HG02840 (cell line): ENCODE measurements at regions not wholly inside any gene's neighbourhood (a gene's known extent, or its start where the extent isn't known, plus 50 kb on each side); places are given as distances from the start of the nearest gene placed in this dataset.

Experiments used
- ATAC-seq: cut with Tn5 transposase; IDR thresholded peaks from one replicate; pipeline ENCODE4 v1.9.1; 2021; ENCODE audit warnings: mild to moderate bottlenecking, moderate library complexity, moderate number of reproducible peaks; ENCODE audit not compliant: unreplicated experiment, low FRiP score

DNA sequence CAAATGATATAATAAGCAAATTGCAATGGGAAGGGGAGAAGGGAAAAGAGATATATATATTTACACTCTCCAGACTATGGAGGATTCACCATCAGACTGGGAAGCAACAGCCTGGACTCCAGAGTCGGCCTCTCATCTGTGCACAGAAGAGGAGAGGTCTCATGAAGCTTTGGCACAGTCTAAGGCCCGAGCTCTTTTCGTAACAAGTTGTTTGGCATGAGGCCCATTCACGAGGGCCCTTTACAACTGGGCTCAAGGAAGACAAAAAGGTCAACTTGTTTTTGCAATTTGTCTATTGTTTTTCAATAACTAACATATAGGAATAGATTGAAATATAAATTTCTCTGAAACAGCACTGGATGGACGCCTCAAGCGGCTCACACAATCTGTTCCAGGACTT is 66.7 kb upstream of the AJAP1 start:
- ATAC-seq = no peak

DNA sequence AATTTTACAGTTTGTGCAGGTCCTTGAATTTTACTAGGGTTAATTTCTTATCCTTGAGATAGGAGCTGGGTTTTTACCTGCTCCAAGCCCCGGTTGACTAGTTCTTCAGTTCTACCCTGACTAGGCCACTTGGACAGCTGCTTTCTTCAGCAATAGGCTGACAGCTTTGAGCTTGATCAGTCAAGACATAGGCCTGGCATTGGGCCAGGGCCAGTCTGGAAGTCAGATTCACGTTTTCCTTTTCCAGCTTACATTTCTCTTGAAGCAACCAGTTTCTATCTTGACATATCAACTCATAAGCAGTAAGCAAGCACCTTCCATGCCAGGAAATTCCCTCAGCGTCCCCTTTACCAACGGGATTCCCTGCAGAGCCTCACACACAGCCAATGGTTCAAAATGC is 63.7 kb upstream of the AJAP1 start:
- ATAC-seq = no peak

DNA sequence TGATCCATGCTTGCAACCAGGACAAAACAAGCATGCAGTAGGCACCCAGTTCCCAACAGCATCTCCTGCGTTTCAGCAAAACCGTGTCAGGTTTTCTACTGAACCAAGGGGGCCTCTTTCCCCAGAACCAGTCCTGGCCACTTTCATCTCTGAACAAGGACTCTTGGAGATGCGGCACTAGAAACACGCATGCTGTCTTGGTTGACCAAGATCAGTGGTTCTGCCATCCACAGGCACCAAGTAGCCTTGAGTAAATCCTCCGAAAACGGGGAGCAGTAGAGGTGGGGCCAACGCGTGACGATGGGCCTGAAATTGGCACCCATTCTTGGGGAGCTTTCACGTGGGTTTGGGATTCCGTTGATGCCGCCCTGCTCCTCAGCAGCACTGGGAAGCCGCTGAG is 62.5 kb upstream of the AJAP1 start:
- no peak for ATAC-seq

DNA sequence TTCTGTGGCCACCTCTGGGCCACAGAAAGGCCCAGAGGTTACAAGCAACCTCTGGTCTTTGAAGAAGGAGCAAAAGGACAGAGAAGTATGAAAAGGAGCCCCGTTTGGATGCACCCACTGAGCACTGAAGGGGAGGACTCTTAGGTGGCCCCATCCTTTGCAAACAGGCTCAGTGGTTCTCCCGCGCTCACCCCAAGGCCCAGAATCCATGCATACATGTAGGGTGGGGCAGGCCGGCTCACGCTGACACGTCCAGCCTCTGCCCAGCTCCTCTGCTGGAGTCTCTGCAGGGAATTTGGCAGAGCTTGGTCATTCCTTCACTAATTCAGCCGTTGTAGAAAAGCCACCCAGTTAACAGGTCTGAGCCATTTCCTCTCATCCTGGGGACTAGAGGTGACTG is 61.3 kb upstream of the AJAP1 start:
- ATAC-seq = no peak

DNA sequence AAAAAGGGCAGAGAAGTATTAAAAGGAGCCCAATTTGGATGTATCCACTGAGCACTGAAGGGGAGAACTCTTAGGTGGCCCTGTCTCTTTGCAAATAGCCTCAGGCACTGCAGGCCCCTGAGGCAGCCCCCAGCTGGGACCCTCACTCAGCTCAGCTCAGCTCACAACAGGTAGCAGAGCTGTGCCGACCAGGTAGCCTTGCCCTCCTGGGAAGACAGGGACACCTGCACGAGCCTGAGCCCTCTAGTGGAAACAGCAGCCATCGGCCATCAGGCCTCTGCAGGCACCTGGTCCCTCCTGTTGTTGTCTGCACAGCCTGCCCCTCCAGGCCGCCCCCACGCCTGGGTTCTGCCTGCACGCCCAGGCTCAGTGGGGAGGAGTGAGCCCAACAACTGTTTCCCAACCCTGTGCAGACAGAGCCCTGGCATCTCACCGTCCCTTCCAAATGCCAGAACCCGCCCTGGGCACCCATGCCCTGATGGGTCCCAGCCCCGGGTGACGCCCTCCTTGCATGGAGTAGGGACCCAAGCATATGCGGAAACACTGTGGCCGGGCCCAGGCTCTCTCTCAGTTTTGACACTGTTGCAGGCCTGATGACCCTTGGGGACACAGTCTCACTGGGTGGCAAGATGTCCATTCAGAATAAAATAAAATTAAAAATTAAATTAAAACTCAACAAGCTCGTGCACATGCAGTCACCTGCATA is 60.0 kb upstream of the AJAP1 start:
- no peak for ATAC-seq

DNA sequence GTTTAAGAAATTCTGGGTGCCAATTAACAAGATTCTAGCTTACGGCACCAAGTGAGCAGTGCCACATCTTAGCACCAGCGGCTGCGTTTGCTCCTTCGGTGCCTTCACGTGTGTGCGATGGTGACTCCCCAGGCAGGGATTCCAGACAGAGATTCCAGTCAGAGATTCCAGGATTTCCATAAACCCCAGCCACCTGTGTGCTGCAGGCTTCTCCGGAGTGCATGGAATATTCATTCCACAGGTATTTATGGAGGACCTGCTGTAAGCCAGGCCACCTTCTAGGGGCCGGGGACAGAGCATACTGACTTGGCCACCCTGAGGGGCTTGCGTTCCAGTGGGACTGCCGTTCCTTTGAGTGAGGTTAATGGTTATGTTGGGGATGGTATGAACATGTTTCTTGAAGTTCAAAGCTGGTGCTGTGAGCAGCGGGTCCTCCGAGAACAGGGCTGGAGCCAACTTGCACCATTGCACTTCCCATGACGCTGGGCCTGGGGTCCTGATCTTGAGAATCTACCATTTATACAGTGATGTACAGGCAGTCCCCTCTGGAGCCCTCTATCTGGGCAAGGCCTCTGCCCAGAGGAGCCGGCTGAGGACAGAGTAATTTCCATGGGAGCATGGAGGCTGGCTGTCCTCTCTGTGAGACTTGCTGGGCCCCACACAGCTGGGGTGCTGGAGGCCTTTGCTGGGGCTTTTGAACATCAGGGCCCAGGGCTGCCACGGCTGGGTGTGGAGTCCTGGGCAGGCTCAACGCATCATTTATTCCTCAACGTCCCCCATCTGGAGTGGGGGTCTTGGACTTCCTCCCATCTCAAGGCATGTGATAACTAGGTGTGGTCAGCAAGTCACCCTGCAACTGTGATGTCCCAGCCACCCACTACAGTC is 58.8 kb upstream of the AJAP1 start:
- no peak for ATAC-seq

DNA sequence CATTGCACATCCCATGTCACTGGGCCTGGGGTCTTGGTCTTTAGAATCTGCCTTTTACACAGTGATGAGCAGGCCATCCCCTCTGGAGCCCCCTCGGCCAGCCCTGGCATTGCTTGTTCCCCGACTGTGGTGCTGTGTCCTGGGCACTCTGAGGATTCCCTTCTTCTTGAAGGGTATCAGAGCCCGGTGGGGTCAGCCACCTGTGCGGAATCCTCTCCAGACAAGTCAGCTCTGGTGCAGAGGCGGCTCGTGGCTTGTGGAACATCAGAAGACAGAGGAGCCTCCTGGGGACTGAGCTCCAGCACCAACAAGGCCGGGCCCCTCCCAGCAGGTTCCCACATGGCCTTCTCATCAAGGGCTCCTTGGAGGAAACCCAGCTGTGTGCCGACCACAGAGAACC is 57.9 kb upstream of the AJAP1 start:
- no peak for ATAC-seq

DNA sequence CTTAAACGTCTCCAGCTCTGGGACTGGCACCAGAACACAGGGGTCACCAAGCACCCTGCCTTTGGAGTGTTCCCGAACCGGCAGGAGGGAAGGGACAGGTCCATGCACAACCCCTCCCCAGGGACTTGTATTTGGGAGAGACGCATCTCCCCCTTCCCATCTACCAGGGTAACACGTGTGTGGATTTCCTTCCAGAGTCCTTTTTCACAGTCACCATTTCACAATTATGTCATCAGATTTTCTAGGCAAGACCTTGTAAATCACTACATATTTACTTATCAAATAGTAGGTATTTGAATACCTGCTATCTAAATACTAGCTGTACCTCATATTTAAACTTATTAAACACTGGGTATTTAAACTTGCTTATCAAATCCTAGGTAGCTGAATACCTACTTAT is 57.4 kb upstream of the AJAP1 start:
- no peak for ATAC-seq

DNA sequence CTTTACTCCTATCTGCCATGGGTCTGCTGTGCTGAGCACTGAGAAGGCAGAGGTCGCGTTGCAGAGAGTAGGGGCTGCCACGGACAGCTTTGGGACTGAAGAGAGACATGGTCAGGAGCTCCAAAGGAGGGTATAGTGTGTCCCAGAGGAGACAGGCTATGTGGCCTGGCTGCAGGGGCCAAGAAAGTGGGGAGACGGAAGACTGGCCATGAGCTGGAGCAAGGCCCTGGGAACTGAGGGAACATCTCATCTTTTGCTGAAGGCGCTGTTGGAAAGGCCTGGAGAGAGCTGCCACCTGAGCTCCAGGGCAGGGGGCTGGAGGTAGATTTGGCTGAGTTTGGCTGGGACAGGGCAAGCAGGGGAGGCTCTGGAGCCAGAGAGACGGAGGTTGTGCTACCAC is 55.8 kb upstream of the AJAP1 start:
- no peak for ATAC-seq

DNA sequence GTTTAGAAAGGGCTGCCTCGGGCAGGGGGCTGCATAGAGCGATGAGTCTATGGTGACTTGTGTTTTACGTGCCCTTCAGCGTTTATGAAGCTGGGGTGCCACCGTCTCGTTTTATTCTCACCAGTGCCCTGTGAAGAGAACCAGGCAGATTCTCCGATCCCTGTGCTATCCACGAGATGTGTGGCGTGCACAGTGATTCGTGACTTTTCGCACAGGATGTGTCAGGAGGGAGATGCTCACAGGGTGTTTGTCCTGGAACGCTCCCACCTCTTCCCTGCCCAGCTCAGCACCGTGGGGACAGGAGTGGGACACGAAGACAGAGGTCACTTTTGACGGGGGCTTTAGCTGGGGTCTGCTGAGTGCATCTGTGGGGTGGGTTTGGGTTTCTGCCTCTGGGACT is 54.9 kb upstream of the AJAP1 start:
- no peak for ATAC-seq

DNA sequence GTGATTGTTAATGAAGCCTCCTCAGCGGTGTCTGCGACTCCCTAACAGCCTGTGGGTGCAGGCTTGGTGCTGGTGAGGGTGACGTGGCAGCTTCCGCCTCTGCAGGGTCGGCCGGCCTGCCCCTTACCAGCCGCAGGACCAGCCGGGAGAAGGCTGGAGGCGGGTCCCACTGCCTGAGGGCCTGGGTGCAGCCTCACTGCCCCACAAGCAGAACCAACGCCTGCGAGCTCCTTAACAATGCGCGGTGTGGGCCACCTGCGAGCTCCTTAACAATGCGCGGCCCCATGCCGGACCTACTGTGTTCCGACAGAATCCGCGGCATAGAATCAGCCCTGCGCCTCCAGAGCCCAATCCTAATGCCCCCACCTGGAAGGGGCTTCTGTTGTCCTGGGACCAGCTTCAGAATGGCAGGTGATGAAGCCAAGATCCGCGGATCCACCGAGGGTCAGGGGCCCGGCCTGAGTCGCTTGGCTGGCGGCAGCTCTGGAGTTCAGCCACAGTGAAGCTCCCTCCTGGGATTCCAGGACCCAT is 54.4 kb upstream of the AJAP1 start:
- ATAC-seq = no peak

DNA sequence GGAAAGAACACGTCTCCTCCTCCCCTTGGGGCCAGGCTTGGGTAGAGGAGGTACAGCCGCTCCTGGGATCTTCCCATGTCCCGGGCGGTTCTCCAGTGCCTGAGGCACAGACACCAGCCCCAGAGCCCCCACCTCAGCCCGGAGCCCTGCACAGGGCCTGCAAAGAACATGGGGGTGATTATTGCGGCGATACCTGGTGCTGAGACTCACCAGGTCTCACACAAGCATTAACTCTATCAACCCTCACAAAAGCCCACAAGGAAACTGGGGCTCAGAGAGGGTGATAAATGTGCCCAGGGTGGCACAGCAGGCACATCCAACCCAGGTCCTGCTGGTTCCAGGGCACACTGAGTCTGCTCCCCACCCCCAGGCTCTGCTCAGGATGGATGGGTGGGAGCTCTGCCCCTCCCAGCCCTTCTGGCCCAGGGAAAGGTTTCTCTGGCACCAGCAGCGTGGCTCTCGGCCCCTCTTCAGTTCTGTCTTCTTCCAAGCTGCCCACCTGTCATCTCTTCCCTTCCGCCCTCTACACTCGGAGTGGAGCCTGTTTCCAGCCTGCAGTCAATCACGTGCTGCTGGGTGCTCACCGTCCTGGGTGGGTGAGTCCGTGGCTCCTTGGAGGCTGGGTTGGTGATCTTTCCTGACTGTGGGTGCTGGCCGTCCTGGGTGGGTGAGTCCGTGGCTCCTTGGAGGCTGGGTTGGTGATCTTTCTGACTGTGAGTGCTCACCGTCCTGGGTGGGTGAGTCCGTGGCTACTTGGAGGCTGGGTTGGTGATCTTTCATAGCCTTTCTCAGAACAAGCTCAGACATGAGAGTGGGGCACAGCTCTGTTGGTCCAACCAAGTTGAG is 53.6 kb upstream of the AJAP1 start:
- no peak for ATAC-seq

DNA sequence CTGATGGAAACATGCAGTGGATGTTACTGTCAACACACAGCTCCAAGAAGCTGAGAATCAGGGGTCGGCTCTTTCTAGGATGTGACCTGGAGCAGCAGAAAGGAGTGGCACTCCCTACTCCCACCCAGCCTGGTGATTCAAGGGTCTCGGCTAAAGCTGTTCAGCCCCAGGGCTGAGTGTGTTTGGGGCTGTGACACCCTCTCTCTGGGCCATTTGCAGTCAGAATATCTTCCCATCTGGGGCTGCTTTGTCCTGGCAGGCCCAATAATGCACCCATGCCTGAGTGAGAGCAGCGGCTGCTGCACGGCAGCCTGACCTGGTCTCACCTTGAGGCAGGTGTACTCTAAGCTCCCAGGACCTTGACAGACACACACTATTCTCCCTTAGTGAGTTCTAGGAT is 52.5 kb upstream of the AJAP1 start:
- no peak for ATAC-seq

DNA sequence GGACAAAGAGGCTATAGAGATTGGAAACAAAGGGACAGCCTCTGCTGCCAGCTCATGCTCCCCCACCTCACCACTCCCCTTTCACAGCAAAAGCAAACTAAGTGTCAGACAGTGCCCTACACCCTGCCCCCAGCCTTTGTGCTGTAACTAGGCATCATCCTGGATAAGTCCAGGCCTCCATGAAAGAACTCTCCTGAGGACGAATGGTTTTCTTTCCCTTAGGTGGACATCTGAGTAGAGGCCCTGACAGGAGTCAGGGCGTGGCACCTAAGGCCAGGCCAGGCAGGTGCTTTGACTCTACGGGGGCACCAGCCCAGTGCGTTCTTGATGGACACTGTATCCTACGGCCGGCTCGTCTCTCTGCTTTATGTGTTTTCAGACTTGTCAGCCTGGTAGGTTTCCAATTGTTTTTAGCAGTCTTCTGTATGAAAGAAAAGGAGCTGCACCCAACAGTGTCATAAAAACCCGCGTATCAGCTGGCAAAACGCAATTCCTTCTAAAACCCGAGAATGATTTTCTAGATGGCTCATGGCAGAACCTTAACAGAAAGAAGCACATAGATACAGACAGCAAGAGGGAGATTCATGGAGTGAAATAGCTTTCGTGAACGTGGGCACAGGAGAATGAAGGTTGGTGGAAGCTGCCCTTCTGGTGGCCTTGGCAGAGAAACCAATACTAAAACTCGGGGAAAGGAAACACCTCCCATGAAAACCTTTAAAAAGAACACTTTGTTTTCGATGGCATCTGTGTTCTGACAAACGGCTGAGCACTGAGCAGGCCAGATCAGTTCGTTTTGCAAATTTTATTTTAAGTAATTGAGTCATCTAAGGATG is 51.7 kb upstream of the AJAP1 start:
- no peak for ATAC-seq

DNA sequence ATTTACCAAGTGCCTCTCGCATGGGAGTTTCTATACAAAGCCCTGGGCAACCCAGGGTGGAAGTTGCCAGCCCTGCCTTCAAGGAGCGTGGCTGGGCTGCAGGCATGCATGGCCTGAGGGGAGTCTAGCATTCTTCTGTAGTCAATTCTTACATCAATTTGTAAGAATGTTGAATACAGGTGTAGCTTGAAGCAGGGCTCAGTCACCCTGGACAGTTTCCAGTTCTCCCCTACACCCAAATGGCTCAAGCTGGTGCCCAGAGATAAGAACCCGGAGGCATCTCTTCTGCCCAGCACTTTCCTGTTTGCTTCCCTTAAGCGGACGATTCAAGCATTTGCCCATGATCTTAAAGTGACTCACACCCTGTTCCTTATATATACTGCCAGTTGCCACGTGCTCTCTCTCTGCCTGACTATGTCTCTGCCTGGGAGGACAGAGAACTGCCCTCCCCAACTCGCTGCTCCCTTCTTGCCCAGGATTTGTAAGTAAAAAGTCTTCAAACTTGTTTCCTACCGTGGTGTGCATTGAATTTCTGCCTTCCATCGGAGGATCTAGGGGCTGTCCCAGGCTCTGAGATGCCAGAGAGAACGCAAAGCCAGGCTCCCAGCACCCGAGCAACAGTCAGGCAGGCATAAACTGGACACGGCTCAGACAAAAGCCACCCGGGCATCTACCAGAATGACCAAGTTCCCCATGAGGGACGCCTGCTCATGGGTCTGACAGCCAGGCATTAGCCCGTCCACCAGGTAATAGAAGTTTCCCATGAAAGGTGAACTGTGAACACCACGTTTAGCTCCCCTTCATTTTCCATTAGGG is 50.9 kb upstream of the AJAP1 start:
- no peak for ATAC-seq
